HG02678 (cell line): ENCODE measurements at regions not wholly inside any gene's neighbourhood (a gene's known extent, or its start where the extent isn't known, plus 50 kb on each side); places are given as distances from the start of the nearest gene placed in this dataset.

Experiments used
- ATAC-seq: cut with Tn5 transposase; IDR thresholded peaks from one replicate; pipeline ENCODE4 v1.9.1; 2021; ENCODE audit warnings: mild to moderate bottlenecking, moderate library complexity; ENCODE audit not compliant: unreplicated experiment

GRCh38 chr1:192943522-192943921, 115.6 kb downstream of the UCHL5 start:
- no peak for ATAC-seq

- no peak for ATAC-seq
These were observed 113.6 kb downstream of the UCHL5 start for GRCh38 chr1:192945390-192946130.

GRCh38 chr1:192949783-192950182, 109.4 kb downstream of the UCHL5 start:
- no peak for ATAC-seq

- no peak for ATAC-seq
These were observed 108.2 kb downstream of the UCHL5 start for GRCh38 chr1:192950926-192951325.

- peak; percentile 83 for ATAC-seq
These were observed 107.3 kb downstream of the UCHL5 start for GRCh38 chr1:192951691-192952460.

- ATAC-seq = no peak
These were observed 106.5 kb downstream of the UCHL5 start for GRCh38 chr1:192952646-192953045.

GRCh38 chr1:192954705-192955265, 104.4 kb downstream of the UCHL5 start:
- no peak for ATAC-seq

- ATAC-seq = no peak
These were observed 100.8 kb downstream of the UCHL5 start for GRCh38 chr1:192958350-192958749.

GRCh38 chr1:192958871-192959270, 100.3 kb downstream of the UCHL5 start:
- ATAC-seq = no peak

GRCh38 chr1:192959657-192960186, 99.4 kb downstream of the UCHL5 start:
- no peak for ATAC-seq
